OCI-LY3 (cell line): ENCODE measurements at regions not wholly inside any gene's neighbourhood (a gene's known extent, or its start where the extent isn't known, plus 50 kb on each side); places are given as distances from the start of the nearest gene placed in this dataset.

Experiments
- H2AFZ ChIP-seq: fragments of 200-600, 300-600 bp; shearing (Covaris generic); 2 replicates; pipeline ENCODE4 v1.6.0; 2014; ENCODE audit warnings: antibody characterized with exemption, low read depth, low read length
- H3K27ac ChIP-seq: fragments of 200-600, 300-600 bp; sonication (generic); 2 replicates; pipeline ENCODE4 v1.5.1; 2014; ENCODE audit warnings: mild to moderate bottlenecking, low read length, moderate library complexity, mixed read lengths
- H3K27me3 ChIP-seq: fragments of 200-600, 300-600 bp; sonication (generic); 2 replicates; pipeline ENCODE4 v1.6.1; 2014; ENCODE audit warnings: low read depth, low read length, mixed read lengths
- H3K36me3 ChIP-seq: fragments of 200-600, 300-600 bp; sonication (generic); replicated peaks from 2 replicates; pipeline ENCODE3; 2014; ENCODE audit warnings: low read depth, low read length, mixed read lengths
- H3K4me1 ChIP-seq: fragments of 300-600, 200-600 bp; sonication (generic); 2 replicates; pipeline ENCODE4 v1.6.1; 2014; ENCODE audit warnings: low read length, mixed read lengths
- H3K4me2 ChIP-seq: fragments of 200-600, 300-600 bp; sonication (generic); 2 replicates; pipeline ENCODE4 v1.6.1; 2014; ENCODE audit warnings: low read length, mixed read lengths
- H3K4me3 ChIP-seq: fragments of 300-600, 200-600 bp; sonication (generic); 2 replicates; pipeline ENCODE4 v1.5.1; 2014; ENCODE audit warnings: antibody characterized with exemption, mild to moderate bottlenecking, low read length, moderate library complexity
- H3K79me2 ChIP-seq: fragments of 300-600, 200-600 bp; shearing (Covaris generic); 2 replicates; pipeline ENCODE4 v1.6.1; 2014; ENCODE audit warnings: mild to moderate bottlenecking, low read length, mixed read lengths
- H3K9ac ChIP-seq: fragments of 300-600, 200-600 bp; shearing (Covaris generic); 2 replicates; pipeline ENCODE4 v1.6.0; 2014; ENCODE audit warnings: mild to moderate bottlenecking, low read length, moderate library complexity
- H3K9me3 ChIP-seq: fragments of 200-600, 300-600 bp; shearing (Covaris generic); 2 replicates; pipeline ENCODE4 v1.6.1; 2014; ENCODE audit warnings: low read length, mixed read lengths; ENCODE audit not compliant: insufficient read depth
- H4K20me1 ChIP-seq: fragments of 200-600, 300-600 bp; sonication (generic); 2 replicates; pipeline ENCODE4 v1.6.1; 2016; ENCODE audit warnings: low read length, mixed read lengths; ENCODE audit not compliant: insufficient read depth
- EZH2phosphoT487 ChIP-seq: fragments of 200-600 bp; shearing (Covaris generic); IDR thresholded peaks from 2 replicates; pipeline ENCODE4 v1.6.1; 2018; ENCODE audit warnings: antibody characterized with exemption, mixed run types, low read depth
- TF ChIP-seq, protein P1 (sequence below): fragments of 200-600, 300-600 bp; sonication (generic); IDR thresholded peaks from 2 replicates; pipeline ENCODE4 v1.5.1; 2014; ENCODE audit warnings: antibody characterized with exemption, low read length, low read depth

DNA sequence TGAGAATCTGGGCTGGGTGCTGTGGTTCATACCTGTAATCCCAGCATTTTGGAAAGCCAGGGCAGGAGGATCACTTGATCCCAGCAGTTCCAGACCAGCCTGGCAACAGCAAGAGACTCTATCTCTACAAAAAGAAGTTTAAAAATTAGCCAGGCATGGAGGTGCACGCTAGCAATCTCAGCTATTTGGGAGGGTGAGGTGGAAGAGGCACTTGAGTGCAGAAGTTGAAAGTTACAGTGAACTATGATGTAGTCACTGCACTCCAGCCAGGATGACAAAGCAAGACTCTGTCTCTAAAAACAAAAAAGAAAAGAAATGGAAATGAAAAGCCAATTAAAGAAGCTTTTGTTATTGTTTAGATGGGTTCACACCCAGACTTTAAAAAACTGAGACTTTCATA is 131.6 kb upstream of the RASA1 start:
- Histone ChIP-seq H3K36me3 (no peaks in the 10 kb centered on the region), H3K4me3 (no peak overlapping the region), H3K27me3 (no peaks in the 10 kb centered on the region), H4K20me1 (no peaks in the 10 kb centered on the region), H3K9me3 (no peaks in the 10 kb centered on the region), H3K79me2 (no peaks in the 10 kb centered on the region), H3K27ac (no peak overlapping the region), H3K4me2 (no peak overlapping the region), H2AFZ (no peak overlapping the region), H3K4me1 (no peaks in the 10 kb centered on the region), H3K9ac (no peak overlapping the region)
- TF ChIP-seq EZH2phosphoT487: no peak
- TF ChIP-seq, protein P1, sequence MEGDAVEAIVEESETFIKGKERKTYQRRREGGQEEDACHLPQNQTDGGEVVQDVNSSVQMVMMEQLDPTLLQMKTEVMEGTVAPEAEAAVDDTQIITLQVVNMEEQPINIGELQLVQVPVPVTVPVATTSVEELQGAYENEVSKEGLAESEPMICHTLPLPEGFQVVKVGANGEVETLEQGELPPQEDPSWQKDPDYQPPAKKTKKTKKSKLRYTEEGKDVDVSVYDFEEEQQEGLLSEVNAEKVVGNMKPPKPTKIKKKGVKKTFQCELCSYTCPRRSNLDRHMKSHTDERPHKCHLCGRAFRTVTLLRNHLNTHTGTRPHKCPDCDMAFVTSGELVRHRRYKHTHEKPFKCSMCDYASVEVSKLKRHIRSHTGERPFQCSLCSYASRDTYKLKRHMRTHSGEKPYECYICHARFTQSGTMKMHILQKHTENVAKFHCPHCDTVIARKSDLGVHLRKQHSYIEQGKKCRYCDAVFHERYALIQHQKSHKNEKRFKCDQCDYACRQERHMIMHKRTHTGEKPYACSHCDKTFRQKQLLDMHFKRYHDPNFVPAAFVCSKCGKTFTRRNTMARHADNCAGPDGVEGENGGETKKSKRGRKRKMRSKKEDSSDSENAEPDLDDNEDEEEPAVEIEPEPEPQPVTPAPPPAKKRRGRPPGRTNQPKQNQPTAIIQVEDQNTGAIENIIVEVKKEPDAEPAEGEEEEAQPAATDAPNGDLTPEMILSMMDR: no peak

DNA sequence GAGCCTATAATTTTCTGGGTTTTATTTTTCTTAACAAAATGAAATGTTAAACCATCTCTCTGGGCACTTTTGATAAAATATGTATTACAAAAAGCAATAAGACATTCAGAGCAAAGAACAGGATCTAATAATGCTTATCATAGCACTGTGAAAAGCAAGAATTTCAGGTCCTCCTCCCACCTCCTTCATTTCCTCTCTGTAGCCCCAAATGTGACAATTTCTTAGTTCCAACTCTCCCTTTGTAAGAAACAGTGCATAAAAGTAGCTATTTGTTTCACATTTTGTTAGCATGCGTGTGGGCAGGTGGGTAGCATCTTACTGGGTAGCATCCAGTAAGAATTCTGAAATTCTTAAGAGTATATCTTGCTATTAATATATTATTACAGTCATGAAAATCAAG is 130.9 kb upstream of the RASA1 start:
- Histone ChIP-seq H3K27ac (no peak overlapping the region), H3K4me3 (no peak overlapping the region)

DNA sequence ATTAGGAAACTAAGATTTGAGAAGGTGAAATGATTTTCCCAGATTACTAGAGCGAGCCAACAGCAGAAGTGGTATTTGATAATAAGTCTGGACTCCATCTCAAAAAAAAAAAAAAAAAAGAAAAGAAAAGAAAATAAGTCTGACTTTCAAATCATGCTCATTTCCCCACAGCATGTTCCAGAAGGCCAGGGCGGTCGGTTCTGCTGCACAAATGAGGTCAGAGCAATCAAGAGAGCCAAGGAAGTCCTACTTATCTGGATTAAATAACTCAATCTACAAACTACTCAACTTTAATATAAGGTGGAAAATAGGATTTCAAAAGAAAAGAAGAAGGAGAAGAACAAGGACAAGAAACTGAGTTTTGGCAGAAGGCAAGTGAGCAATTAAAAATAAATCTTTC is 130.4 kb upstream of the RASA1 start:
- Histone ChIP-seq H3K36me3 (no peaks in the 10 kb centered on the region), H2AFZ (no peak overlapping the region), H3K79me2 (no peaks in the 10 kb centered on the region), H4K20me1 (no peaks in the 10 kb centered on the region), H3K4me3 (no peak overlapping the region), H3K27ac (no peak overlapping the region), H3K4me1 (no peaks in the 10 kb centered on the region), H3K27me3 (no peaks in the 10 kb centered on the region), H3K9me3 (no peaks in the 10 kb centered on the region), H3K4me2 (no peak overlapping the region), H3K9ac (no peak overlapping the region)
- TF ChIP-seq, protein P1: no peak
- no peak for TF ChIP-seq EZH2phosphoT487

More for the DNA sequence above, 130.9 kb upstream of the RASA1 start:
- H3K27me3 ChIP-seq: no peaks in the 10 kb centered on the region
- TF ChIP-seq, protein P1: no peak
- no peak for TF ChIP-seq EZH2phosphoT487
- H3K9me3 ChIP-seq: no peaks in the 10 kb centered on the region
- H2AFZ ChIP-seq: no peak overlapping the region
- no peaks in the 10 kb centered on the region for H4K20me1 ChIP-seq
- no peaks in the 10 kb centered on the region for H3K36me3 ChIP-seq
- H3K9ac ChIP-seq: no peak overlapping the region
- H3K4me2 ChIP-seq: no peak overlapping the region
- no peaks in the 10 kb centered on the region for H3K4me1 ChIP-seq
- no peaks in the 10 kb centered on the region for H3K79me2 ChIP-seq

DNA sequence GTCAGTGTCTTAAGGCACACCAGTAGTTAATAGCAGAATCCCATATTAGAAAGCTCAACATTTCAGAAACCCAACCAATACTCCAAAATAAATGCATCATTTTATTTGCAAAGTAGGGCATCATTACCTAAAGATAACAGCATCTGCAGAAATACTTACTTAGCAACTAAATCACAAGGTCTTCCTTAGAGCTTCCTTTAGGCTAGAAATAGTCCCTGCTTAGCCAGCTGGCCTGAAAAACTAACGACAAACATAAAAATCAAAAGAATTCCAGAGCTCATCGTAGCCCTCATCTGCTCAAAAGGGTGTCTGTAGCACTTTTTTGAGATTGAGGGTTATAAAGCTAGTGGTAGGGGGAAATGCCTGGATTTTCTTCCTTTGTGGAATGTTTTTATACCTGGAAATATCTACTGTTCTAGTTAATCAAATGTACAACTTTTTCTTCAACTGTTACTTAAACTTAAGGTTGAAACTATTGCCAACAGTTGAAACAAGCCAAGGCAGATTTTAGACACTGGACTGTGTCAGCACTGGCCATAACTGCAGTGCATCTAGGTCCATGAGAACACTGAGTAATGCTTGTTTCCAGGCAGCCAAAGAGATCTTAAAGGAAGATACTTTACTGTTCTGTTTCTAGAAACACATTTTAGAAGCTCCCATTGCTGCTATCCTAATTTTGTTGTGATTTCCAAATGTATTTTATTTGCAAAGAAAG is 129.4 kb upstream of the RASA1 start:
- Histone ChIP-seq H3K27me3 (no peaks in the 10 kb centered on the region), H3K4me3 (no peak overlapping the region), H3K9me3 (no peaks in the 10 kb centered on the region), H3K79me2 (no peaks in the 10 kb centered on the region), H4K20me1 (no peaks in the 10 kb centered on the region), H3K36me3 (no peaks in the 10 kb centered on the region), H3K4me2 (no peak overlapping the region), H3K27ac (no peak overlapping the region), H3K9ac (no peak overlapping the region), H2AFZ (no peak overlapping the region), H3K4me1 (no peaks in the 10 kb centered on the region)
- TF ChIP-seq, protein P1: no peak
- no peak for TF ChIP-seq EZH2phosphoT487
